Activated CD4-positive, alpha-beta T cell treated with anti-CD3 and anti-CD28 coated beads, Interleukin-2, amount 10 ng/mL, durations not matched to agents 7 days and 5 days (primary cell): ENCODE measurements at regions not wholly inside any gene's neighbourhood (a gene's known extent, or its start where the extent isn't known, plus 50 kb on each side); places are given as distances from the start of the nearest gene placed in this dataset.
"Not testable (repeated sequence)": the region's sequence is repeated elsewhere in the genome, so short reads cannot be mapped to it uniquely, and the experiment has no call there.

Experiments used
- CTCF ChIA-PET: fragments of 350-600 bp; sonication (Branson Sonifier 250); formaldehyde crosslinking; loops from one replicate; lab custom pipeline; 2021; ENCODE audit warnings: antibody characterized with exemption; lab: Charles Lee
- POLR2A ChIA-PET: fragments of 350-600 bp; sonication (Branson Sonifier 250); formaldehyde crosslinking; loops from one replicate; lab custom pipeline; 2021; ENCODE audit warnings: antibody characterized with exemption; lab: Charles Lee
- DNase-seq: peaks from one replicate; pipeline ENCODE4 v3.0.0-alpha.2; 2020
- H3K27ac Mint-ChIP-seq: one replicate; pipeline ENCODE4 v1.8.0; 2021; ENCODE audit warnings: mild to moderate bottlenecking, moderate library complexity, mixed read lengths
- H3K27me3 Mint-ChIP-seq: one replicate; pipeline ENCODE4 v1.8.0; 2021; ENCODE audit warnings: mixed read lengths
- H3K36me3 Mint-ChIP-seq: one replicate; pipeline ENCODE4 v1.8.0; 2021; ENCODE audit warnings: low read depth, mixed read lengths
- H3K4me1 Mint-ChIP-seq: one replicate; pipeline ENCODE4 v1.8.0; 2021; ENCODE audit warnings: mixed read lengths
- H3K4me3 Mint-ChIP-seq: one replicate; pipeline ENCODE4 v1.8.0; 2021; ENCODE audit warnings: mild to moderate bottlenecking, moderate library complexity, mixed read lengths
- H3K9me3 Mint-ChIP-seq: one replicate; pipeline ENCODE4 v1.8.0; 2021; ENCODE audit warnings: mixed read lengths

DNA sequence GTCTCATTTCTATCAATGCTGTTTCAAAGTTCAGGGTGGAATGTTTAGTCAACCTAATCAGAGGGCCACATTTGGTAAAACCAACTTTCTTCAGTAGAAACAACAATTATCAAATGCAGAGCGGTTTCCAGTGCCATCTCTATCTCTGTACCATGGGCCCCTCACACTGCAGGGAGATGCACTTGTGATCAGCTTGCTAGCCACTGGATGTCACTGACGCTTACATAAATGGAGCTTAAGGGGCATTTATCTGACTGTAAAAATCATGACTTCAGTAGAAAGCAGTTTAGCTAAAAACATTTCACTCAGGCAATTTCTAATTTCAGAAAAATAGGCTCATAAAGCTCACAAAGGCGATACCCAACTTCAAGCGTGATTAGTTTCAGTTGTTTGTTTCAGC, 678.0 kb downstream of the ZEB2 start:
- ChIA-PET POLR2A (no interaction called here), CTCF (no interaction called here)
- Mint-ChIP-seq H3K36me3 (no peaks in the 10 kb centered on the region), H3K4me3 (no peak overlapping the region), H3K27ac (no peak overlapping the region), H3K4me1 (no peaks in the 10 kb centered on the region), H3K9me3 (peaks cover 3% of the 10 kb centered on the region), H3K27me3 (peaks cover 19% of the 10 kb centered on the region)
- DNase-seq, result no peak

DNA sequence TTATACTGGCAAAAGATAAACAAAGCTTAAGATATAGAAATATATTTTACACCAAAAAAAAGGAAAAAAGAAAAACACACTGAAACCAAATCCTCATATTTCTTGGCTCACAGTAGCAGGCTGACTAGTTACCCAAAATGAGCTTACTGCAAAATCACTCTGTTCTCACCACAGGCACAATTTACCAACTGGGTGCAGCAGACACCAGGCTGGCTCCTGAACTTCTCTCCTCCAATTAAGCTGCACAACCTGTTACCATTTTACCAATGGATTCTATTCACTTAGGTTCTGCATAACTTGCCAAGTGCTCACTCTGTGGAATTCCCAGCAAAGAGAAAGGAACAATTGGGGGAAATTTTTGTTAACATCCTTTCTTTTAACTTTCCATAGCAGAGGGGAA, 679.3 kb downstream of the ZEB2 start:
- H3K36me3 Mint-ChIP-seq, result no peaks in the 10 kb centered on the region
- no peaks in the 10 kb centered on the region for H3K9me3 Mint-ChIP-seq
- ChIA-PET POLR2A (no interaction called here), CTCF (no interaction called here)
- no peak overlapping the region for H3K4me3 Mint-ChIP-seq
- peaks cover 11% of the 10 kb centered on the region for H3K27me3 Mint-ChIP-seq
- H3K27ac Mint-ChIP-seq, result no peak overlapping the region
- DNase-seq, result no peak
- H3K4me1 Mint-ChIP-seq, result no peaks in the 10 kb centered on the region

DNA sequence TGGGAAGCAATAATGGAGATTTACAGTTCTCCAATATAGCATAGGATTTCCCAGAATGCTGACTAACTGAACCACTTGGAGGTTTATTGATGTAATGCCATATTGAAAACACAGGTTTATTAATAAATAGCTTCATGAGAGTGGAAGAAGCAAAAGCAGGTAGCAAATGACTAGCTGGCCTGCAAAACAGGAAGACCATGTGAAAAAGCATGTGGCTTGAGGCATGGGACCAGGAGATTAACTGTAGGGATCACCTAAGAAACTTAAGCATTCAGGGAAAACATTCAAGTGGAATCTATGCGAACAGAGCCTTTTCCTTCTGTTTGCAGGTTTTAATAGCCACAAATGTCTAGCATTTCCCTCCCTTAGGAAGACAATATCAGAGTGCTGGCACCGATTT, 679.7 kb downstream of the ZEB2 start:
- Mint-ChIP-seq H3K9me3 (no peaks in the 10 kb centered on the region), H3K4me1 (no peaks in the 10 kb centered on the region), H3K36me3 (no peaks in the 10 kb centered on the region), H3K27me3 (peaks cover 8% of the 10 kb centered on the region), H3K4me3 (no peak overlapping the region), H3K27ac (no peak overlapping the region)
- CTCF ChIA-PET, result no interaction called here
- DNase-seq, result no peak
- POLR2A ChIA-PET, result no interaction called here

DNA sequence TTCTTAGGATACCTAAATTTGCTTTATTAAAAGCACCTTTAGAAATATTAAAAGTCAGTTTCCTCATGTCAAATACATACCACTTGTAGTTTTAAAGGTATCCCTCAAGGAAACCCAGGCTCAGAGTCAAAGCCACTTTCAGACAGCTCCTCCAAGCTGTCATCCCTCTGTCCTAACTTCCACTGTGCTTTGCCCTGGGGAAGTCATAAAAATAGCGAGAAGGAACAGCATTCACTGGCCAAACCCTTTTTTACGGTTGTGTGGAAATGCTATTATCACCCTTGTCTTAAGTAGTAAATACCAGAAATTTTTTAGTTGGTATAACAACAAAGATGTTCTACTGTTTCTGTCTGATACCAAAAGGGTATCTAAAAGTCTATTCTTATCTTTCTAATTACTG, 680.5 kb downstream of the ZEB2 start:
- Mint-ChIP-seq H3K4me3 (no peak overlapping the region), H3K27me3 (peaks cover 4% of the 10 kb centered on the region), H3K27ac (no peak overlapping the region), H3K4me1 (no peaks in the 10 kb centered on the region), H3K9me3 (no peaks in the 10 kb centered on the region), H3K36me3 (no peaks in the 10 kb centered on the region)
- CTCF ChIA-PET, result no interaction called here
- DNase-seq, result no peak
- POLR2A ChIA-PET, result no interaction called here

DNA sequence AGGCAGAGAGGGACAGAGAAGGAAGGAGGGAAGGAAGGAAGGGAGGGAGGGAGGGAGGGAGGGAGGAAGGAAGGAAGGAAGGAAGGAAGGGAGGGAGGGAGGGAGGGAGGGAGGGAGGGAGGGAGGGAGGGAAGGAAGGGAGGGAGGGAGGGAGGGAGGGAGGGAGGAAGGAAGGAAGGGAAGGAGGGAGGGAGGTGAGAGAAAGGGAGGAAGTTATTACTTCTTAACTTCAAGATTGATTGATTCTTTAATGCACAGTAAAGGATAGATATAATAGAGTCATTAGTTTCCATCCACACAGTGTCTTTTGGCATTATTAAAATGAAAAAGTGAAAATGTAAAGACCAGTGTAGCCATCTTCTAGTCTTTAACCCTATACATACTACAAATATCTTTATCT, 682.9 kb downstream of the ZEB2 start:
- DNase-seq, CTCF ChIA-PET, POLR2A ChIA-PET, H3K36me3 Mint-ChIP-seq, H3K4me1 Mint-ChIP-seq, H3K4me3 Mint-ChIP-seq, H3K27me3 Mint-ChIP-seq, H3K9me3 Mint-ChIP-seq, H3K27ac Mint-ChIP-seq: not testable (repeated sequence)

DNA sequence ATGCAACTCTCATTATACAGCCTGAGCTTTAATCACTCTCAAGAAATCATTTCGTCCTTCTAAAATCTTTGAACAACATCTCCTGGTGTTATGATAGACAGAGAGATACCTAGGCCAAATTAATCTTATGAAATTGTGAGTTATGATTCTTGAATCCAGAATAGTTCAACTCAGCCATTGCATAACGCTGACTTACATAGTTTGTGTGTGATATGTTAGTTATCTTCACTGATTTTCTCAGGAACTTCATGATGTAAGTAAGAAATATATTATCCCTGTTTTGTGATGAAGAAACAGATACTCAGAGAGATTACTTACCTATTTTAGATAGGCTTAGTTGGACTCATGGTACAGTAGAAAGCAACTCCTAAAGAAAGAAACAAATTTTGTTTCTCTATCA, 684.4 kb downstream of the ZEB2 start:
- no peaks in the 10 kb centered on the region for H3K36me3 Mint-ChIP-seq
- no peak overlapping the region for H3K27ac Mint-ChIP-seq
- POLR2A ChIA-PET, result no interaction called here
- no peaks in the 10 kb centered on the region for H3K9me3 Mint-ChIP-seq
- H3K4me3 Mint-ChIP-seq, result no peak overlapping the region
- CTCF ChIA-PET, result no interaction called here
- no peaks in the 10 kb centered on the region for H3K27me3 Mint-ChIP-seq
- H3K4me1 Mint-ChIP-seq, result no peaks in the 10 kb centered on the region
- DNase-seq, result no peak

DNA sequence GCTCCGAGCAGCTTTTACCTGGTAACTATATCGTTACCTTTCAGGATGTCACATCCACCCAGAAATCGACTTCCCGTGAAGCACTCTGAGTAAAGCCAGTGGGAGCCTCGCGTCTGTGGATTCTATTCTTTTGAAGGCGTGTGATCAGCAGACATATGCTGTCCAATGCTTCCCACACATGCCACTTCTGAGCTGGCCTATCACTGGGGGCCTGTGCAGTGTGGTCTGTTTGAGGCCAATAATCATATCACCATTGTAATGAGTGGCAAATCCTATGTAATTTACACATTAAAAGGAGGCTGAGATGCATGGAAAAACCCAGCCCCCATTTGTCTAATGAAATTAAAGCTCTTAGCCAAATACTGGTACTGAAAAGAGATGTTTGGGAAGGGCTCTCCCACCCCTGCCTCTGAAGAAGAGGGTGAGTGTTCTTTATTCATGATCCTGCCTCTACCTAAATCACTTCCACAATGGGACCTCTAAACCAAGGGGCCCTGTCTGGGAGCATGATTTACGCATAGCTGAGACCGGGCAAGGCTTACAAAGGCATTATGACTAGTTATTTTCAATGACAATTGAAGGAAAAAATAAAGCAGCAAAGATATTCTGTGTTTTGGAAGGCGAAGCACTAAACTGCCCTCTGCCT, 686.8 kb downstream of the ZEB2 start:
- CTCF ChIA-PET, result no interaction called here
- POLR2A ChIA-PET, result no interaction called here
- Mint-ChIP-seq H3K27me3 (peaks cover 1% of the 10 kb centered on the region), H3K4me1 (no peaks in the 10 kb centered on the region), H3K9me3 (no peaks in the 10 kb centered on the region), H3K36me3 (no peaks in the 10 kb centered on the region), H3K27ac (no peak overlapping the region), H3K4me3 (no peak overlapping the region)
- DNase-seq, result no peak

DNA sequence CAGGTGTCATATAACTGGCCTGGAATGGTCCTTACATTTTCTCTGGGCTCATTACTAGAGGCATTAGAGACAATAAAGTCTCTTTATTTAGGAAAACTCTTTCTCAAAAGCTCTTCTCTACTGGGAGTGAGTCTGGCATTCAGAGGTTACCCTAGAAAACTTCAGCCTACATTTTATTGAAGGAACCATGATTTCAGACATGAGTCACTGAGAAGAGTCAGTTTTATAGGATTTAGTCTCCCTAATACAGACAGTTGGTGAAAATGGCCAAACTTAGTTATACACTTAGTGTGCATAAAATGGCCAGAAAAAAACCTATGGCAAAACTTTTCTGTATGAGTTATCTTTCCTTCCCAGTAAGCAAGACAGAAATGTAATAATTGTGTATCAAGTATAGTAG, 689.4 kb downstream of the ZEB2 start:
- H3K4me1 Mint-ChIP-seq, result no peaks in the 10 kb centered on the region
- peaks cover 6% of the 10 kb centered on the region for H3K27me3 Mint-ChIP-seq
- POLR2A ChIA-PET, result no interaction called here
- H3K4me3 Mint-ChIP-seq, result no peak overlapping the region
- DNase-seq, result no peak
- H3K9me3 Mint-ChIP-seq, result no peaks in the 10 kb centered on the region
- no peak overlapping the region for H3K27ac Mint-ChIP-seq
- H3K36me3 Mint-ChIP-seq, result no peaks in the 10 kb centered on the region
- CTCF ChIA-PET, result interaction anchor here (1.0 kb wide), 1 partner anchor 12 kb away, joined by 4 read pairs; no protein-coding TSS in a partner anchor

DNA sequence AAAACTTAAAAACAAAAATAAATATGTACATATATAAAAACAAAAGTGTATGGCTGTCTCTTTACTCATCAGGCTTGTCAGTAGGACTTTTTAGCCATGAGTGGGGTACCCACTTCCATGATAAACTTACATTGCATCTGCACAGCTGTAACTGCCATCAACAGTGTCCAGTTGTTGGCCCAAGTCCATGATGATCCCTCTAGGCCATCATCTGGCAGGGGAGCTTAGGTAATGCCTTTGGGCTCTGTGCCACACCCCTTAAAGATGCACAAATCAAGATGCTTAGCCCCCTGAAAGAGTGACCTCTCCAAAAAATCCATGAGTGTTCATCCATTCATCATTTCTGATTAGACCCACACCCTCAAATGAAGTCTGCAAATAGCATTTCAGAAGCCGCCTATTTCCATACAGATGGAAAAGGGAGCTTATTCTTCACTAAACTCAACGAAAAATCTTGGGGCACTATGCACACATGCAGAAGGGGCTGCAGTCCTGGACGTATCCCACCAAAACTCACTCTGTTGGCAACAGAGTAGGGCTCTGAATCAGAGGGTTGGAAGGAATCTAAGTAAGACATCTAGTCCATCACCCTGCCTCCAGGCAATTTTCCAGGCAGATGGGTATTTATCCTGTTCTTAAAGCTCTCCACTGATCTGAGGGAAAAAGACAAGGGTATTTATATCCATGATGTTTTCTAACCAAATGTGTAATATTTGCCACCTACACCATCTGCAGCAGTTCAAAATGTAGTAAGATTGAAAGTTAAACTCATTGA, 691.0 kb downstream of the ZEB2 start:
- POLR2A ChIA-PET, result no interaction called here
- no peak for DNase-seq
- Mint-ChIP-seq H3K36me3 (no peaks in the 10 kb centered on the region), H3K4me1 (no peaks in the 10 kb centered on the region), H3K27me3 (peaks cover 6% of the 10 kb centered on the region), H3K9me3 (no peaks in the 10 kb centered on the region), H3K27ac (no peak overlapping the region), H3K4me3 (no peak overlapping the region)
- CTCF ChIA-PET, result no interaction called here

DNA sequence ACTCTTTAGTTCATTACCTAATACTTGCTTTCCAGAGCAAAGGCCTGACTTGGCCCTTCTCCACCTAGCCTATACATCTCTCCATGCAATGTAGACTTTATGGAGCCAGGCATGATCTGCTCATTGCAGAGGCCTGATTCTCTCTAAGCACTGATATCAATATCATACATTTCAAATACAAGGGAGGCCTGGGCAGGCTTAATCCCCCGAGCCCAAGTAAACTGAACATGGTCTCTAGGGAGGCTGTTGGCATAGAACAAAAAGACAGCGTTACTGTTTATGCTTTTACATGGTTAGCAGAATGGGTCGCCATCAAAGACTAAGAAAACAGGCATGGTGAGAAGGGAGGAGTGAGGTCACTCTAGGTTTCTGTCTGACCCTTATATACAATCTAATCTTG, 695.1 kb downstream of the ZEB2 start:
- H3K27ac Mint-ChIP-seq, result no peak overlapping the region
- CTCF ChIA-PET, result no interaction called here
- no peak overlapping the region for H3K4me3 Mint-ChIP-seq
- POLR2A ChIA-PET, result no interaction called here
- H3K4me1 Mint-ChIP-seq, result no peaks in the 10 kb centered on the region
- no peaks in the 10 kb centered on the region for H3K9me3 Mint-ChIP-seq
- no peaks in the 10 kb centered on the region for H3K36me3 Mint-ChIP-seq
- no peak for DNase-seq
- peaks cover 20% of the 10 kb centered on the region for H3K27me3 Mint-ChIP-seq

DNA sequence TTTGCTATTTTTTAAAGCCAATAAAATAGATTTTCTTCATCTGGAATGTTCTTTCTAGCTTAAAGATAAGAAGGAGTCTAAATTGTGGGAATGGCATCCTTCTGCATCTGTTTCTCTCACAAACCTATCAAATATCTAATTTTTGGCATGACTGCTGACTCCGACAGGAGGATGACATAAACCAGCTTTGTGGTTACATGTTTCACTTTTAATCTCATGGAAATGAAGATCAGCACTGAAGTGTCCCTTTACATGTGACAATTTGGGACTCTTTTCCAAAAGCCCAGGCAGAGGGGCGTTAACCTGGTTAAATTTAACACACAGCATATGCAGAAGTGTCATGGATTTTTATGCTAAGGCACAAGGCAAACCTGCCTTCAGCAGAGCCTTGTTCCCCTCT, 694.7 kb downstream of the ARHGAP15 start:
- ChIA-PET CTCF (interaction anchor here (0.6 kb wide), 2 partner anchors 134 to 975 kb away, joined by 3 read pairs; no protein-coding TSS in a partner anchor), POLR2A (no interaction called here)
- Mint-ChIP-seq H3K27ac (no peak overlapping the region), H3K27me3 (peaks cover 20% of the 10 kb centered on the region), H3K36me3 (no peaks in the 10 kb centered on the region), H3K9me3 (no peaks in the 10 kb centered on the region), H3K4me3 (no peak overlapping the region), H3K4me1 (no peaks in the 10 kb centered on the region)
- no peak for DNase-seq

DNA sequence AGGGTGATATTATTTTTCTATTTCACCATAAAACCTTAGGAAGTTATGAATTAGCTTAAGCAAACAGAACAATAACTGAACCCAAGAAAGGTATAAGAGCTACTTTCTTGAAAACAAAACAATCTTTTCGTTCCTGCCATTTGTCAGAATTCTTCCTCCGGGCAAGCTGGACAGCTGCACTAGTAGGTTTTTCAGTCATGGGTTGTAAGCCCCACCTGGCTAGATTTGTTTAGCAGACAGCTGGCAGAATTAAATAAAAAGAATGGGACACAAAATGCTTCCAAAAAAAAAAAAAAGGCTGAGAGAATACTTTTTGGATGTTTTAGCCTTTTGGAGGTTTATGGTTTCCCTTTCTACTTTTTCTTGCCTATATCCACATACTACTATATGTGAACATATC, 694.1 kb downstream of the ARHGAP15 start:
- DNase-seq, result no peak
- no peaks in the 10 kb centered on the region for H3K9me3 Mint-ChIP-seq
- no peaks in the 10 kb centered on the region for H3K36me3 Mint-ChIP-seq
- no peaks in the 10 kb centered on the region for H3K4me1 Mint-ChIP-seq
- no peak overlapping the region for H3K27ac Mint-ChIP-seq
- peaks cover 18% of the 10 kb centered on the region for H3K27me3 Mint-ChIP-seq
- H3K4me3 Mint-ChIP-seq, result no peak overlapping the region
- ChIA-PET POLR2A (no interaction called here), CTCF (interaction anchor here (0.5 to 0.6 kb wide), 3 partner anchors 23 to 974 kb away, joined by 3 to 6 read pairs (median 3); no protein-coding TSS in a partner anchor)

DNA sequence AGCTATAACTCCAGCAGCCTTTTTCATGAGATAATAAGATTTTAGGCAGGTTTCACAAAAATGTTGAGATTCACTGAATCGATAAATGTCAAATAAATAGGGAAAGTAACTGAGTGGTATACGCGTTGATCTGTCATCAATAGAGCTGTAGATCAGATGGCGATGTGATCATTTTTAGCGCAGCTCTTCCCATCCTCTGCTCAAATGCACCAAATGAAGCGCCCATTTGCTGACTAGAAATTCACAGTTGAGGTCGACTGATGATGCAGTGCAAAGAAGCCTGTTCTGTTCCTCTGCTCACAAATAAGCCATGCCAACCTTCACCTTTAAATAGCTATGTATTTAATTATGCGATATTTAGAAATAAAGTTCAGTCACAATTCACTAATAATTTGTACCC, 693.5 kb downstream of the ARHGAP15 start:
- ChIA-PET POLR2A (no interaction called here), CTCF (interaction anchor here (0.5 kb wide), 1 partner anchor 22 kb away, joined by 6 read pairs; no protein-coding TSS in a partner anchor)
- H3K27me3 Mint-ChIP-seq, result peaks cover 16% of the 10 kb centered on the region
- H3K36me3 Mint-ChIP-seq, result no peaks in the 10 kb centered on the region
- H3K27ac Mint-ChIP-seq, result no peak overlapping the region
- no peak for DNase-seq
- H3K4me3 Mint-ChIP-seq, result no peak overlapping the region
- no peaks in the 10 kb centered on the region for H3K4me1 Mint-ChIP-seq
- no peaks in the 10 kb centered on the region for H3K9me3 Mint-ChIP-seq
